Psoas muscle (tissue), 7 donors: ENCODE measurements at regions not wholly inside any gene's neighbourhood (a gene's known extent, or its start where the extent isn't known, plus 50 kb on each side); places are given as distances from the start of the nearest gene placed in this dataset.
"Not testable (repeated sequence)": the region's sequence is repeated elsewhere in the genome, so short reads cannot be mapped to it uniquely, and the experiment has no call there.

Experiments
- ATAC-seq, 4 donors: fragments of 200-7000 bp; cut with Tn5 transposase; one replicate each; pipeline ENCODE4 v1.9.1; 2020; ENCODE audit warnings: moderate library complexity in 3 of 4, mild to moderate bottlenecking in 2 of 4
- DNase-seq, 2 donors: peaks; one replicate each; pipeline ENCODE4 v3.0.0-alpha.2; 2020
- H3K27ac ChIP-seq: fragments of 200-600 bp; one replicate; pipeline ENCODE4 v1.8.0; 2022
- H3K27me3 ChIP-seq, 3 donors: fragments of 200-600 bp in 1 of 3; one replicate each; pipeline versions ENCODE4 v1.6.1 to v1.8.0; 2013 to 2022; ENCODE audit warnings: low read length in 2 of 3, mild to moderate bottlenecking in 2 of 3, moderate library complexity in 1 of 3; ENCODE audit not compliant: insufficient read depth in 3 of 3
- H3K36me3 ChIP-seq, 2 donors: fragments of 200-600 bp in 1 of 2; one replicate each; pipeline versions ENCODE4 v1.6.1 to v1.8.0; 2013 to 2022; ENCODE audit warnings: low read depth in 1 of 2, mild to moderate bottlenecking in 1 of 2, moderate library complexity in 1 of 2; ENCODE audit not compliant: insufficient read depth in 1 of 2
- H3K4me1 ChIP-seq: fragments of 200-600 bp; one replicate; pipeline ENCODE4 v1.8.0; 2022
- H3K4me3 ChIP-seq: fragments of 200-600 bp; one replicate; pipeline ENCODE4 v1.8.0; 2022; ENCODE audit warnings: mild to moderate bottlenecking
- H3K9me3 ChIP-seq: fragments of 200-600 bp; one replicate; pipeline ENCODE4 v1.8.0; 2022
- CTCF ChIP-seq: fragments of 200-600 bp; IDR thresholded peaks from one replicate; pipeline ENCODE4 v1.8.0; 2022; ENCODE audit warnings: antibody characterized with exemption
- WGBS, 3 donors: extraction: QIAGEN DNeasy Blood & Tissue Kit; methylation state at CpG; one replicate each; pipeline versions ENCODE4 v1.1.6 to v1.1.7; 2013; 5-methylcytosine and 5-hydroxymethylcytosine counted together
- intact Hi-C, 2 donors: fragments of 100-400 bp; cut with DNase I; formaldehyde crosslinking; loops; one replicate each; pipeline versions ENCODE4 v1.11.0 to v1.14.2; 2022
- donor health status: healthy with polysubstance abuse.
- donor health status: DM: no; HTN: no; CAD: no; lungs with moderate emphysema.
- donor health status: Bipolar disorder and iron deficiency.
- donor health status: healthy.
- donor health status: DM: yes; HTN: yes; CAD: no.
- donor health status: DM: no; HTN: no; CAD: no.
- donor health status: DM: yes; HTN: yes; CAD: no.

DNA sequence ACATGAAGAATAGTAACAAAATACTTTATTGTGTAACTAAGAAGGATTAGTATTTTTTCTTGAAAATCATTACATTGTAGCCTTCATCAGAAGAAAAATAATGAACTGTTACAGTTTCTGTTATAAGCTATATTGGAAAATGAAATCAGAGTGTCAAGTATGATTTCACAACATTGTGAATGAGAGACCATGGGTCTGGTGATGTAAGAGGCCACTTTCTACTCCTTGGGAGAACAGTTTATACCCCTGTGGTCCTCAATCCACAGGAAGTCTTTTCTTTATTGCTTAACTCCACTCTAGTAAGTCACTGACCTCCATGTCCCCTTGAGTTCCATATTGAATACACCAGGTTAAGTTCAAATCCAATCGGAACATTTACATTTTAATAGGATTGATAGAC lies 218.7 kb upstream of the FERMT1 start:
- H3K36me3 ChIP-seq: no peaks in the 10 kb centered on the region
- H3K27me3 ChIP-seq: no peaks in the 10 kb centered on the region
- no peak for TF ChIP-seq CTCF
- H3K9me3 ChIP-seq: no peaks in the 10 kb centered on the region
- ATAC-seq (no peak), DNase-seq (no peak)
- 91 to 100% (median 96%) methylated on average over 1 of the region's 1 CpG for WGBS, 3 donors
- intact Hi-C loops: no loop called here
- no peak overlapping the region for H3K4me3 ChIP-seq
- H3K4me1 ChIP-seq: no peaks in the 10 kb centered on the region
- no peak overlapping the region for H3K27ac ChIP-seq

DNA sequence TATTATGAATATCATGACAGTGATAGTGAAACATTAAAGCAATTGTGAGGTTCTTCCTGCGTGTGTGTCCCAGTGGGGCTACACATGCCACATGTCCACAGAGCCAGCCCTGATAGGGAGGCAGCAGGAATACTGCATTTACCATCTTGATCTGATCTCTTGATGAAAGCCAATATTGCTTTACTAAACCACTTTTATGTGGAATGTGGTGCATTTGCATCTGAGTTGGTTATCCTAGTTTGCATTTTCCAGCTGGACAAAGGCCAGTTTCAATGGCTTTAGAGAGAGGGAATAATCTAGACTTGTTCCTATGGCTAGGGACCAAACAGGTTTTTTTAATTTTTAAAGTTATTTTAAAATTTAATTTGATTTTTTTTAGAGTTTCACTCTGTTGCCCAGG lies 216.3 kb upstream of the FERMT1 start:
- 79 to 87% (median 79%) methylated on average over 1 of the region's 1 CpG for WGBS, 3 donors
- no peak for TF ChIP-seq CTCF
- intact Hi-C loops: no loop called here
- Histone ChIP-seq H3K27ac (no peak overlapping the region), H3K27me3 (no peaks in the 10 kb centered on the region), H3K4me3 (no peak overlapping the region), H3K9me3 (no peaks in the 10 kb centered on the region), H3K4me1 (no peaks in the 10 kb centered on the region), H3K36me3 (no peaks in the 10 kb centered on the region)
- DNase-seq: no peak
- no peak for ATAC-seq

GRCh38 chr20:6333110-6333509 lies 210.3 kb upstream of the FERMT1 start:
- no peak overlapping the region for H3K4me3 ChIP-seq
- ATAC-seq: no peak
- no peaks in the 10 kb centered on the region for H3K9me3 ChIP-seq
- no peak overlapping the region for H3K27ac ChIP-seq
- intact Hi-C loops: no loop called here
- peaks cover 0 to 2% (median 0%) of the 10 kb centered on the region in 3 donors for H3K27me3 ChIP-seq
- H3K4me1 ChIP-seq: no peaks in the 10 kb centered on the region
- TF ChIP-seq CTCF: no peak
- no peak for DNase-seq
- H3K36me3 ChIP-seq: no peaks in the 10 kb centered on the region
- WGBS, 3 donors: 76 to 90% (median 82%) methylated on average over 5 of the region's 5 CpGs

- intact Hi-C loops: not testable (repeated sequence)
- 42 to 79% methylated on average over 5 to 9 of the region's 20 CpGs; no CpG with 5 or more reads in 1 of the 3 donors for WGBS, 3 donors
Measured at GRCh38 chr20:6321235-6321634, 198.4 kb upstream of the FERMT1 start.

DNA sequence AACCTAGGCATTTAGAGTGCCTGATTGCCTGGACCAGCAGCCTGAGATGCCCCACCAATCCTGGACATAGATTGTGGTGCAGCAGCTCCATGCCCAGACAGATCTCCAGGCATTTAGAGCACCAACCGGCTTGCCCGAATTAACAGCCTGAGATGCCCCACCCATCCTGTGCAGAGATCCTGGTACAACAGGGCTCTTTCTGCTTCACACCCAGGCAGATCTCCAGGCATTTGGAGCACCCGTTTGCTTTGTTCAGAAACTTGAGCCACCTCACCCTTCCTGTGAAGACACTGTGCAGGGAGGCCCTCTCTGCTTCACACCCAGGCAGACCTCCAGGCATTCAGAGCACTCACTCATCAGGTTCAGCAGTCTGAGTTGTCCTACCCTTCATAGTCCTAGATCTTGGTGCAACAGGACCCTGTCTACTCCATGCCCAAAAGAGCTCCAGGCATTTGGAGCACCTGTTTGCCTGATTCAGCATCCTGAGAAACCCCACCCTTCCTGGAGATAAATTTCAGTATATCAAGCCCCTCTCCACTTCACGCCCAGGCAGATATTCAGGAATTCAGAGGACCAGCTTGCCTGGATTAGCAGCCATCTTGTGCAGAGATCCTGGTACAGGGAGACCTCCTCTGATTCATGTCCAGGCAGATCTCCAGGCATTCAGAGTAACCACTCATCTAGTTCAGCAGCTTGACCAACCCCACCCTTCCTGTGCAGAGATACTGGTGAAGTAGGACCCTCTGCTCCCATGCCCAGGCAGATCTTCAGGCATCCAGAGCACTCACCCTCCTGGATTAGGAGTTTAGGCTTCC lies 189.2 kb upstream of the FERMT1 start:
- 77 to 87% (median 80%) methylated on average over 4 of the region's 4 CpGs for WGBS, 3 donors
- Histone ChIP-seq H3K4me3 (no peak overlapping the region), H3K27me3 (no peaks in the 10 kb centered on the region), H3K27ac (no peak overlapping the region), H3K9me3 (peaks cover 10% of the 10 kb centered on the region), H3K4me1 (no peaks in the 10 kb centered on the region), H3K36me3 (no peaks in the 10 kb centered on the region)
- intact Hi-C loops: no loop called here
- no peak for ATAC-seq
- no peak for TF ChIP-seq CTCF
- DNase-seq: no peak

More at GRCh38 chr20:6321235-6321634, 198.4 kb upstream of the FERMT1 start:
- ATAC-seq, H3K27ac ChIP-seq, H3K9me3 ChIP-seq, H3K4me1 ChIP-seq, H3K27me3 ChIP-seq, DNase-seq, H3K4me3 ChIP-seq, H3K36me3 ChIP-seq: not testable (repeated sequence)
